ENCODE measurements at regions not wholly inside any gene's neighbourhood (a gene's known extent, or its start where the extent isn't known, plus 50 kb on each side); places are given as distances from the start of the nearest gene placed in this dataset.
A peak's percentile ranks its signal among the peaks of the same experiment; 100 is the strongest.

GRCh38 chr7:47147213-47147631 is 434.7 kb downstream of the TNS3 start:
- peak; percentile 93 for DNase-seq (ENCODE audit: low spot score)

- DNase-seq (ENCODE audit: low spot score), result no peak
Observed at GRCh38 chr7:47145982-47146381, 435.9 kb downstream of the TNS3 start.

GRCh38 chr7:47145186-47145725 is 436.7 kb downstream of the TNS3 start:
- no peak for DNase-seq (ENCODE audit: low spot score)

DNA sequence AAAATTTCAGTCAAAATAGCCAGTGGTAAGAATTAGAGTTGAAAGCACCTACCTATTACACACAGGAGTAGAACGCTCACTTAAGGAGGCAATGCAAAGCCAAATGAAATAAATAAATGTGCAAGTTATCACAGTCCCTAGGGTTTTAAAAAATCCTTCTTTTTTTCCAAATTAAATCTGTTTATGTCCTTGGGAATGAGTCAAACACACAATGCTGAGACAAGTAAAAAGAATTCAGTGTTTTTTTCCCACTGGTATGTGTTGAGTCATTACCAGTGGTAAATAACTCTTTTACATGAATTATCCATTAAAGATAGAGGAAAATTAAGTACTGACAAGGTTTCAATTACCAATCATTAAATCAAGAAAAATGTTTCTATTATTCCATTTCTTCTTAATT is 438.6 kb downstream of the TNS3 start:
- peak; percentile 41 for DNase-seq (ENCODE audit: low spot score)

DNA sequence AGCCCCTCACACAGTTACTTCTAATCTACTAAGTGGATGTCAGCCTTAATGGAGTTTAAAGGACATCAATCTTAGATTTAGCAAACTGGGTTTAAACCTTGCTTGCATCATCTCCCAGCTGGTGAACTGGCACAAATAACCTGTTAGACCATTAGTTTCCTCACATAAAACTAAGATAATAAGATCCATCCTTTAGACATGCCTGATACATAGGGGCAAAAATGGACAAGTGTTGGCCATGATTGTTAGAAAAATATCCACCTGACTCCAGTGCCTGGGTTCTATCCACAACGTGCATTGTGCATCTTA is 439.1 kb downstream of the TNS3 start:
- DNase-seq (ENCODE audit: low spot score), result no peak

DNA sequence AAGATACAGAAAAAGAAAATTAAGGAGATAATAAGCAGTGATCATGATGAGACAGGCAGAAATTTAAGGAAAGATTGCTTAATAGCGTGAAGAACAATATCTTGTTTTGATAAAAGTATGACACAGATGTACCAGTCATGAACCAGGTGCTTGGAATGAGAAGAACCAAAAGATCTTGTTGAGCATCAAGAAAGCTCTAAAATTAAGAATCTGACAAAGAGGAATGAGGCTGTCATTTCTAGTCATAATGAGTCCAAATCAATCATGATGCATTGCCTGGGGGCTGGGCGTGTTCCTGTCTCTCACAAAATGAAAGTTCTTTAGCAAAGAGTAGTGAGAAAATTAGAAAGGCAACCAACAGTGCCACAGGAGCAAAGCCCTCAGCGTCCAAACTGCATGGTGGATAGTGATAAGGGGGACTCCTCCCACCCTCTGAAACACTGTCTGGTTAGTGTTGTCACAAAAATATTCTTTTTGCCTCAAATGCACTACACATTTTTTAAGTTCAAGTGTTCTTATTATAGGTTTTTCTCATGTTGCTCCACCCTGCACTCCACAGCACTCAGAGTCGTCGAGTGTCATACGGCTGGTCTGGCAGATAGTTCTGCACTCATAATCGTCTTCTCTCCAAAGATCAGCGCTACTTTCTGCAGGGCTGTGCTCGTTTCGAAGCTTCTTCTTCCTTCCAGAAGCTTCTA is 439.6 kb downstream of the TNS3 start:
- DNase-seq (ENCODE audit: low spot score), result no peak

DNA sequence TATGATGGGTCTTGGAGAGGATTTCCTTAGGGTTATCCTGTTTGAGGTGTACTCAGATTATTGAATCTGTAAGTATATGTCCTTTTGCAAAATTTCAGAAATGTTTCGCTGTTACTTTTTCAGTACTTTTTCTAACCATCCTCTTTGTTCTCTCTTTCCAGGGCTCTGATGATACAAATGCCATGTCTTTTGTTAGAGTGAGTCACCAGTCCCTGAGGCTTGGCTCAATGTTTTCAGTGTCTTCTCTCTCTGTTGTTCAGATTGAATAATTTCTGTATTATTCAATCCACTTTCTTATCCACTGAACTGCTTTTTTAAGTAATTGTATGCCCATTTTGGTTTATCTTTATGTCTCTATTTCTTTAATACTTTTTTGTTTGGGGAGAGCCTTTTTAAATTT is 449.4 kb downstream of the TNS3 start:
- peak; percentile 19 for DNase-seq (ENCODE audit: low spot score)

DNA sequence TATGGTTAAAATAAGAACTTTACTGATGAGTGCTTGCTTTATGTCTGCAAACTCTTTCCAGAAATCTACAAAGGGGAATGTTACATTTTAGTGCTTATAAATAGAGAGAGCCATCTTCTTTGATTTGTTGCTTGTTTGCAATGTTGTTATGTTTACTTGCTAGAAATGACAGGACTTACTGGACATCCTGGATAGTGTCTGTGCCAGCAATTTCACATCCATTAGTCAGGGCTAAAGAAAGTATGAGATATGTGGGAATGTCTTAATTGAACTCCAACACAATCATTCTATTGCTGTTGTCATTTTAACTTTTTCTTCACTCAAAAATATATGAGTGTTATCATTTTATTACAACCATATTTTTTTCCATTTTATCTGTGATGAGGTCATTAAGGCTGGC is 453.2 kb downstream of the TNS3 start:
- DNase-seq (ENCODE audit: low spot score), result no peak

DNA sequence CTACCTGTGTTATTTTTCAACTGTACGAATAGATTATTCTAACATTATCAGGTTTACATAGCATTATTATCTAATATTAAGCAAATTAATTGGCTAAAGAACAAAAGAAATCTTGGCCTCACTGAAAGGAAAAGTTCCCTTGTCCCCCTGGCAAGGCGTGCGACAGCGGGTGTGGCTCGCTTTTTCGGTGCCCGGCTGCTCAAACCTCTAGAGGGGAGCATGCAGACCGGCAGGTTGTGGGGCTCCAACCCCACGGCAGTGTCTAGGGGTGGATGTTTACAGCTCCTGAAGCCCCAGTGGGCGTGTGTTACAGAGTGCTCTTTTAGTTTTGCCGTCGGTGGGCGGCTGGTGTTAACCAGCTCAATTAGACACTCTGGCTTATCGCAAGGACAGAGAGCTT is 456.4 kb downstream of the TNS3 start:
- no peak for DNase-seq (ENCODE audit: low spot score)

DNA sequence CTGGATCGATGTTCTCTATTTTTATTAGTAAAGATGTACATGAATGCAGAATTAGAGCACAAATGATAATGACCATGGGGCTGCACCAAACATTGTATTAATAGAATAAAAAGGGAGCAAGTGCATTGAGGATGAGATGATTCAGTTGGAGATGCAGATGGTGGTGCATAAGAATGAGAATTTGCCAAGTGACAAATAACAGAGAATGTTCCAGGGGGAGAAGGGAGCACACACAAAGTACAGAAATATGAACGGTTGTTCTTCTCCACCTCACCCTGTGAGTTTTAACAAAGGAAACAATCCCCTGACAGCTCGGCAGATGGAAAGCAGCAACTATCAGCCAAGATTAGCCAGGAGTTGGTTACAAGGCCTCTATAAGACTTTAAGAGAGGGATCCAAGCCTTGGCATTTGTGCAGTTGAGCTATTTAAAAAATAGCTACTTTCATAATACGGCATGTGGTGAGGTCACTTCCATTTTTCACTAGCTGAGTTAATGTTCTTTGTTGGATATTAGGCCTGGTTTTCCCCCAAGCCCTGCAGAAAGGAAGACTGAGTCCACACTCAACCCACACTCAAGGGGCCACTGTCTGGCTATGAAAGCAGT is 462.5 kb downstream of the TNS3 start:
- no peak for DNase-seq (ENCODE audit: low spot score)

DNA sequence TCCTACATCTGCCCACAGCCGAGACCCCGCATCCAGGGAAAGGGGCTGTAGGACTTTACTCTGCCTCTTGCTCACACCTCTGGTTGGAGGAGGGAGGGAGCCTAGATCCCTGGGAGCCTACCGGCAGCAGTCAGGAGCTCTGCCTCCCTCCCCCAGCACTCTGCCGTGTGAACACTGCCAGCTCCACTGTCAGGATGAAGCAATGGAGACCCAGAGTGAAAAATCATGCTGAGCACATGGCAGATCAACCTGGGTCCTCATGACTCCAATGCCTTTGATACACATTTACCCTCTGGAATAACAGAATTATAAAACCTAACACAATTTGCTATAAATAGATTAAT is 477.7 kb downstream of the TNS3 start:
- no peak for DNase-seq (ENCODE audit: low spot score)

- no peak for DNase-seq (ENCODE audit: low spot score)
Observed at GRCh38 chr7:47103498-47104205, 478.3 kb downstream of the TNS3 start.

DNA sequence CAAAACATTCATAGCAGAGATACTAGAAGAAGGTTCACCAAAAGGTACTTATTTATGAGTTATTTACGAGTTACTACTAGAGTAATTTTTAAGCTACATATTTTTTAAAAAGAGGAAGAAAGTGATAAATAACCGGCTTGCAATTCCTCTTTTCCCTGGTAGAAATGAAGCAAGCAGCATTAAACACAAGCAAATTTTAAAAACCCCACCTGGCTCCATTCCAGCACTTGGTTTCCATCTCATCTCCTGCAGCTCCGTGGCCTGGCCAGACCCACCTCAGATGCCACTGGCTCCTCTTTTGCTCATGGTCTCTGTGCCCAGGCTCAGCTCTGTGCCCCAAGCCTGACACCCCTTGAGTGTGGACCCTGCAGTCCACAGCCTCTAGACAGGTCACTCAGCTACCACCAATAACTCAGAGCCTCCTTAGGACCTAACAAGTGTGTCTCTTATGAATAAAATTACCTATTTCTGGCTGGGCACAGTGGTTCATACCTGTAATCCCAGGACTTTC is 479.5 kb downstream of the TNS3 start:
- no peak for DNase-seq (ENCODE audit: low spot score)

DNA sequence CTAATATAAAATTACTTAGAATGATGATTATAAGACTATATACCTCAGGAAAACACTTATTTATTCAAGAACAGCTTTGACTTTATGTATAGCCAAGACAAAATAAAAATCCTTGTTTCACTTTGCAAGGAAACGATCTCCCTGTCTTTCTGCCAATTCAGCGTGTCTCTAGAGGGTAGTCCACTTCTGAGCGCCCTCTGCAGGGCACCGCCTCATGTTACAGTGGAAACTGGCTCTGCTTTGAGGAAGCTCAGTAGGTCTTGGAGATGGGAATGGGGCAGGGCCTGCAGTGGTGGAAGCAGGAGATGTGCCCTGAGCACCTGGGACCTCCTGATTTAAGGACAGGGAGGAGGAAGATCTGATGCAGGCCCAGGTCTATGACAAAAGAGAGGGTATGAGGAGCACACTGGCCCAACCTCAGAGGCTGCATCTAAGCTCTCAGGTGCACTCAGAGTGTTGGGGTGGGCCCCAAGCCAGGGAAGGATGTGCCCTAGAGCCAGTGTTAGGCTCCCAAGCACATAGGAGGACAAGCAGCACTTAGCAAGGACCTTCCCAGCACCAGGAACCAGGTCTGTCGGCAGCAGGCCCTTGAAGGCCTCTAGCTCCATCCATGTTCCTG is 481.0 kb downstream of the TNS3 start:
- peak; percentile 64 for DNase-seq (ENCODE audit: low spot score)

DNA sequence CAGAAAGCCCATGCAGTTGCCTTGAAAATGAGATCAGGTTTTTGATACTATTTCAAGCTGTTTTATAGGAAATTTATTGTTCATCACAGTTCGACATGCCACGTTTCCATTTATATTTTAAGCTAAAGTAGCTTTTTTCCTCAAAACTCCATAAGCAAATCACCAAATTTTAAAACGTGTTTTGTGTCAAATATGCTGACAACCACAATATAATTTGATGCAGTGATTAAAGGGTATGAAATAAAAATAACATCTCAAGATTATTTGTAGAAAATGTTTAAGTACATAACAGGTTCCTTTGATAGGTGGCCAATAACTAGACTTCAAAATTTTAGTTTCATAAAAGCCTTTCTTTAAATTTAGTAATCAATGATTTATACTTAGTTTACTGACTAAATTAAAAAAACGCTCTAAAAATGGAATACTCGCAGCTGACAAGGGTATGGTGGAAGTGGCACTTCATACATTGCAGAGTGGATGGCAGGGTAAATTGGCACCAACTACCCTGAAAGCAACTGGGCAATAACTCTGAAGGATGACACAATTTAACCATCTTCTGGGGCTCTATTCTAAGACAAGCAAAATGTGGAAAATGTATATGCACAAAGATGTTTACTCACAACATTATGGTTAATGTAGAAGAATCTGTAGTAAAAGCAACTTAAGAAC is 481.6 kb downstream of the TNS3 start:
- no peak for DNase-seq (ENCODE audit: low spot score)

GRCh38 chr7:47097431-47097830 is 484.5 kb downstream of the TNS3 start:
- DNase-seq (ENCODE audit: low spot score), result no peak

DNA sequence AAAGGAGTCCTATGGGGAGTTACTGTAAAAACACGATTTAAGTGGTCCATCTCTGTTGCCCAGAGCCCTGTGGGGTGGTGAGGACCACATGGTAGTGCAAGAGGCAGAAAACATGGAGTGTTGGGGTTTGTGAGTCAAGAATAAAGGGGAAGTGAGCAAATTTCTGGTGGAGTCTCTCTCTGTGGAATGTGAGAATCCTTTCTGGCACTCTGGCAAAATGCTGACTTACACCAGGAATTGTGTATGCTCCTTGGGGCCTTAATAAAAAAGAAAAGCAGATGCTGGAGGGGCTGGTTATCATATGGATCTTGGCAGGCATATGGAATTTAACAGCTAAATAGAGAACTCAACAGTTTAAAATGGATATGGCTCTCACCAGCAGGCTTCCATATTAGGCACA is 486.0 kb downstream of the TNS3 start:
- DNase-seq (ENCODE audit: low spot score), result no peak

DNA sequence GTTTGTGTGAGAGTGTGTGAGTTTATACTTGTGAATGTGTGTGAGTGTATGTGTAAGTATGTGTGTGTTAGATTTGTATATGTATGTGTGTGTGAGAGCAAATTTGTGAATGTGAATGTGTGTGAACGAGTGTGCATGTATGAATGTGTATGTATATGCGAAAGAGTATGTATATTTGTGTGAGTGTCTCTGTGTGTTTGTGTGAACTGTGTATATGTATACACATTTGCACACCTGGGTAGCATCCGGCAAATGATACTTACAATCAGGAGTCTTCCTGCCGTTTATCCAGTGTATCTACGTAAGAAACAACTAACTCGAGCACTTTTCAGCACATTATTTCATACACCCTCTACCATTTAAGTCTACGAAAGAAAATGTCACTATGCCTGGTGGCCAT is 487.4 kb downstream of the TNS3 start:
- no peak for DNase-seq (ENCODE audit: low spot score)

- no peak for DNase-seq (ENCODE audit: low spot score)
Observed at GRCh38 chr7:47093320-47094234, 488.3 kb downstream of the TNS3 start.

DNA sequence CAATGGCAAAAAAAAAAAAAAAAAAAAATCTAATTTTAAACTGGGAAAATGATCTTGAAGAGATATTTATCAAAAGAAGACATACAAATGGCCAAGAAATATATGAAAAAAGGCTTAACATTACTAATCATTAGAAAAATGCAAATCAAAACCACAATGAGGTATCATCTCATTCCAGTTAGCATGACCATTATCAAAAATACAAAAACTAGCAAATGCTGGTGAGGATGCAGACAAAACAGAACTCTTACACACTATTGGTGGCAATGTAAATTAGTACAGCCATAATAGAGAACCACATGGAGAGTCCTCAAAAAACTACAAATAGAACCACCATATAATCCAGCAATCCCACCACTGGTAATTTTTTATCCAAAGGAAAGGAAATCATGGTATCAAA is 489.6 kb downstream of the TNS3 start:
- no peak for DNase-seq (ENCODE audit: low spot score)

GRCh38 chr7:47091141-47091540 is 490.8 kb downstream of the TNS3 start:
- peak; percentile 87 for DNase-seq (ENCODE audit: low spot score)

Measured in kidney tubule cell (primary cell).